ENCODE measurements at regions not wholly inside any gene's neighbourhood (a gene's known extent, or its start where the extent isn't known, plus 50 kb on each side); places are given as distances from the start of the nearest gene placed in this dataset.
"Not testable (repeated sequence)": the region's sequence is repeated elsewhere in the genome, so short reads cannot be mapped to it uniquely, and the experiment has no call there.

DNA sequence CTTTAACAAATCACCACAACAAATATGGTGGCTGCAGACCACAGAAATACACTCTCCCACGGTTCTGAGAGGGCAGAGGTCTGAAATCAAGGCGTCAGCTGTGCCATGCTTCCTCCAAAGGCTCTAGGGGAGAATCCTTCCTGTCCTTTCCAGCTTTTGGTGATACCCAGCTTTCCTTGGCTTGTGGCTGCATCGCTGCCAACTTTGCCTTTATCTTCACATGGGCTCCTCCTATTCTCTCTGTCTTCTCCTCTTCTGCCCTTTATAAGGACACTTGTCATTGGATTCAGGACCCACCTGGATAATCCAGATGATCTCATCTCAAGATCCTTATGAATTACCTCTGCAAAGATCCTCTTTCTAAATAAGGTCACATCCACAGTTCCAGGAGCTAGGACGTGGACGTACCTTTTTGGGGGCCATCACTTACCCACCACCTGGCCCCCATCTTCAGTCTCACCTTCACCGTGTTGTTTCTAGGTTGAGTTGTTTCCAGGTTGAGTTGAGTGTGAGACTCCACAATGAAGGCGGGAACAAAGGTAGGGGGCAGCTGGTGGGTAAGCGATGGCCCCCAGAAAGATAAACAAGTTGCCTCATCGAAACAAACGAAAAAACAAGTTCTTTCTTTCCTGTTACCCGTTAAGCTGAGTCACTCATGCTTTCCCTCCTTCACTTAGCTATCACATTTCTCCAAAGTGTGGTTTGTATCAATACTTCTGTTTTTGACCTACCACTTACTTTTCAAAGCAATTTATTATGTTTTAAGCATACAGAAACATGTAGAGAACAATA lies 68.9 kb upstream of the SLC22A16 start:
- ChIA-PET CTCF (interaction anchor here (0.6 to 1.7 kb wide), 2 partner anchors 9 to 1225 kb away, joined by 3 to 5 read pairs; no protein-coding TSS in a partner anchor), POLR2A (no interaction called here)
- no peak for DNase-seq
- peaks cover 2% of the 10 kb centered on the region for H3K9me3 Mint-ChIP-seq
- no peak overlapping the region for H3K4me3 Mint-ChIP-seq
- peaks cover 2% of the 10 kb centered on the region for H3K36me3 Mint-ChIP-seq (ENCODE audit: low read depth)
- peaks cover 11% of the 10 kb centered on the region for H3K4me1 Mint-ChIP-seq
- H3K27me3 Mint-ChIP-seq, result peaks cover 5% of the 10 kb centered on the region
- H3K27ac Mint-ChIP-seq, result no peak overlapping the region

GRCh38 chr6:110544472-110544871 lies 68.1 kb upstream of the SLC22A16 start:
- H3K9me3 Mint-ChIP-seq, result peaks cover 4% of the 10 kb centered on the region
- no peak for DNase-seq
- ChIA-PET POLR2A (no interaction called here), CTCF (no interaction called here)
- no peak overlapping the region for H3K4me3 Mint-ChIP-seq
- H3K4me1 Mint-ChIP-seq, result peaks cover 11% of the 10 kb centered on the region
- H3K27me3 Mint-ChIP-seq, result peaks cover 5% of the 10 kb centered on the region
- peaks cover 2% of the 10 kb centered on the region for H3K36me3 Mint-ChIP-seq (ENCODE audit: low read depth)
- H3K27ac Mint-ChIP-seq, result peak overlapping the region; percentile 61

GRCh38 chr6:110543106-110543505 lies 66.7 kb upstream of the SLC22A16 start:
- peaks cover 2% of the 10 kb centered on the region for H3K36me3 Mint-ChIP-seq (ENCODE audit: low read depth)
- ChIA-PET POLR2A (no interaction called here), CTCF (no interaction called here)
- no peak overlapping the region for H3K27ac Mint-ChIP-seq
- peaks cover 5% of the 10 kb centered on the region for H3K27me3 Mint-ChIP-seq
- DNase-seq, result no peak
- peaks cover 12% of the 10 kb centered on the region for H3K4me1 Mint-ChIP-seq
- peaks cover 7% of the 10 kb centered on the region for H3K9me3 Mint-ChIP-seq
- H3K4me3 Mint-ChIP-seq, result no peak overlapping the region

DNA sequence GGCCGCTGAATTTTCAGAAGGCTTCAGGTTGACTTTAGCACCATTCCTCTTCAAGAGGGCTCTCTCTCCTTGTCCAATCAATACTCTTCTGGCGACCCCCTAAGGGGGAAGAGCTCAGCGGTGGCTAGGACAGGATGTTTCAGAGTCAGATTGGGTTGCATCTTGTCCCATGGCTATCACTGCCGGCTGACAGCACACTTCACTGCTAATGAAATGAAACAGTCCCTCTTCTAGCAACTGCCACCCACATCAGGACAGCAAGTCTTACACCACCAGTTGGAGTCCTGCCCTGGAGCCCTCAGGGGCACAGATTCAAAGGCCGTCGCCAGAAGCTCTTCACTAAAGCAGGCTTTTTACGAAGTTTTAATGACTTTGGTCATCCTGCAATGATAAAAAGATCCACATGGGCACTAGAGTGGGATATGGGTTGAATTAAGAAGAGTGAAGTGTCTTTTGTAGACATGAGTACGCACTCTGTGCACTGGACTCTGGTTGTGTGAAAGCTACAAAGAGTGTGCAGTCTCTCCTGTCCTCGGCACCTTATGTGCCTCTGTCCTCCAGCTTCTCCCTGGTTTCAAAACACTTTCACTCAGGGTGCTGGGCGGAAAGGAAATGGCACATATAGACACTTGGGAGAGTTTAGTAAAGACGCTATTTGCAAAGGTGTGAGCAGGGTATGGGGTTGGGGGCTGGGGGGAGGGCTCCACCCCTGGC lies 66.1 kb upstream of the SLC22A16 start:
- Mint-ChIP-seq H3K27ac (no peak overlapping the region), H3K27me3 (peaks cover 5% of the 10 kb centered on the region), H3K36me3 (ENCODE audit: low read depth) (peaks cover 2% of the 10 kb centered on the region), H3K4me3 (no peak overlapping the region), H3K4me1 (peaks cover 17% of the 10 kb centered on the region), H3K9me3 (peaks cover 7% of the 10 kb centered on the region)
- CTCF ChIA-PET, result no interaction called here
- POLR2A ChIA-PET, result no interaction called here
- DNase-seq, result no peak

- POLR2A ChIA-PET, result no interaction called here
- no peak overlapping the region for H3K27ac Mint-ChIP-seq
- H3K27me3 Mint-ChIP-seq, result peaks cover 5% of the 10 kb centered on the region
- CTCF ChIA-PET, result no interaction called here
- no peak for DNase-seq
- H3K4me1 Mint-ChIP-seq, result peaks cover 20% of the 10 kb centered on the region
- H3K36me3 Mint-ChIP-seq (ENCODE audit: low read depth), result peaks cover 2% of the 10 kb centered on the region
- no peak overlapping the region for H3K4me3 Mint-ChIP-seq
- H3K9me3 Mint-ChIP-seq, result peaks cover 7% of the 10 kb centered on the region
Observed at GRCh38 chr6:110541701-110542309, 65.4 kb upstream of the SLC22A16 start.

- H3K4me3 Mint-ChIP-seq; DNase-seq; H3K36me3 Mint-ChIP-seq (ENCODE audit: low read depth); H3K9me3 Mint-ChIP-seq; H3K27ac Mint-ChIP-seq; H3K27me3 Mint-ChIP-seq; POLR2A ChIA-PET: not testable (repeated sequence)
- CTCF ChIA-PET, result interaction anchor here (0.6 to 2.4 kb wide), 5 partner anchors 11 to 339 kb away, joined by 3 to 5 read pairs (median 4); no protein-coding TSS in a partner anchor
- H3K4me1 Mint-ChIP-seq, result peaks cover 20% of the 10 kb centered on the region
Observed at GRCh38 chr6:110539277-110540019, 63.0 kb upstream of the SLC22A16 start.

DNA sequence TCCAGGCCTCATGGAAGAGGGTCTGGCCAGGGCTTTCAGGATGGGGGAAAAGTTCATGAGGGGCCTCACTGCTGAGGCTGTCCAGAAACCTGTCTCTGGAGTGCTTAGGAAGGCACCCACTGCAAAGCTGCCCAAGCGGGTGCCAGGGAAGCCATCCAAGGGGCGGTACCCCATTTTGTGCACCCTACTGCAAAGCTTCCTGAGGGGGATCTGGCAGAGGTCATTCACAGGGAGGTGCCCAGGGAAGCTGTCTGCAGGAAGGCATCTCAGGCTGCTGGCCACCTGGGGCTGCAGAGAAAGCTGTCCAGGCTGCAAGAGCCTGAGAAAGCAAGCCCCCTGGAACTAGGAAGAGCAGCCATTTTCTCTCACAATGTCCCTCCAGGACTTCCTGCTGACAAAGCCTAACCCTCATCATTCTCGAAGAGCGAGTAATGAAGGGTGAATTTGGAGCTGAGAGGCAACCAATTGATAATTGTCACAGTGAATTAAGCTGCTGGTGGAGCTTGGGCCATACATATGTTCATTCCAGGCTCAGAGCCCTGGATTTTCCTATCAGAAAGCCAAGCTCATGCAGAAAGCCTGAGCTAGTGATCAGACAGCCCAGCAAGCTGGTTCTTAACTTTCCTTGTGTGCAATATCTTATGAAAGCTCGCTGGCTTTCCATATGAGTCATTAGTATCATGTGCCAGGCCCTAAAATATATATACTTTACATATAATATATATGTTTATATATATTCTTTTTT lies 62.2 kb upstream of the SLC22A16 start:
- ChIA-PET POLR2A (no interaction called here), CTCF (interaction anchor here (1.0 to 2.4 kb wide), 4 partner anchors 10 to 406 kb away, joined by 3 to 5 read pairs (median 4); no protein-coding TSS in a partner anchor)
- H3K27me3 Mint-ChIP-seq, result no peaks in the 10 kb centered on the region
- H3K36me3 Mint-ChIP-seq (ENCODE audit: low read depth), result no peaks in the 10 kb centered on the region
- H3K4me1 Mint-ChIP-seq, result peaks cover 21% of the 10 kb centered on the region
- peaks cover 9% of the 10 kb centered on the region for H3K9me3 Mint-ChIP-seq
- no peak overlapping the region for H3K4me3 Mint-ChIP-seq
- DNase-seq, result no peak
- H3K27ac Mint-ChIP-seq, result no peak overlapping the region

DNA sequence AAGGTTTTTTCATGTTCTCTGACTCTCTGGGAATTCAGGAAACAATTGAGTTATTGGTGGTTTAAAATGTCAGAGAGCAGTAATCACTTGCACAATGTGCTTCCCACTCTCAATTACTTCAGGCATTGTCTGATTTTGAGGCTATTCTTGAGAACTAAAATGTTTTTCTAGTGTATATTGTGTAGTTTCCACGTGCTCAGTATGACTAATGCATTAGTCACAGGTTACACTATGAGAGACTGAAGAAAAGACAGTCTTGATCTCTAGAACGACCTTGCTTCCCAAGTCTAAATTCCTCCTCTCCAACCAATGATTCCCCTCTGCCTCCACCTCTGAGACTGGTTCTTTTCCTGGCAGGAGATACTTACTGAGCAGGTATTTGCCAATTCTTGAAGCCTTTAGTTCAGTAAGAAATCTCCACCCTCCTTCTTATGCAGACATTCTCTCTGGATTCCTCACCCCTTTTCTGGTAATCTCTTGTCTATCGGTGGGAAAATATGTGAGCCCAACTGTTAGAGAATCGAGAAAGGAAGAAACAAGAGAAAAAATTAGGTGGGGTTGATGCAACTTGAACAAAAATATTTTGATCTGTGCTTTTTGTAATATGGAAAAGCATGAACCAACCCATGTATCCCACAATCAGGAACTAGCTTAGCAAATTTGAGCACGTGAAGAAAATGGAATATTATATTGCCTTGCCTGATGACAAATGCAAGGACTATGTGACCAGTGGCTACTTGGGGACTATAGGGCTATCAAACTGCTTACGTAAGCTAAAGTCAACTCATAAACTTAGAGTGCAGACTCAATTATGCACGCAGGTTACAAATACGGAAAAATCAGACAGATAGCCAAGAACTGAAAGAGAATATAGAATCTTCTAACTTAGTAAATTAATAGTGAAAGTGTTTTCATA lies 61.1 kb upstream of the SLC22A16 start:
- Mint-ChIP-seq H3K9me3 (peaks cover 9% of the 10 kb centered on the region), H3K4me1 (peaks cover 18% of the 10 kb centered on the region), H3K4me3 (no peak overlapping the region), H3K27ac (no peak overlapping the region), H3K36me3 (ENCODE audit: low read depth) (no peaks in the 10 kb centered on the region), H3K27me3 (no peaks in the 10 kb centered on the region)
- no peak for DNase-seq
- ChIA-PET POLR2A (no interaction called here), CTCF (interaction anchor here (1.1 to 2.4 kb wide), 2 partner anchors 9 to 407 kb away, joined by 3 to 5 read pairs; no protein-coding TSS in a partner anchor)

DNA sequence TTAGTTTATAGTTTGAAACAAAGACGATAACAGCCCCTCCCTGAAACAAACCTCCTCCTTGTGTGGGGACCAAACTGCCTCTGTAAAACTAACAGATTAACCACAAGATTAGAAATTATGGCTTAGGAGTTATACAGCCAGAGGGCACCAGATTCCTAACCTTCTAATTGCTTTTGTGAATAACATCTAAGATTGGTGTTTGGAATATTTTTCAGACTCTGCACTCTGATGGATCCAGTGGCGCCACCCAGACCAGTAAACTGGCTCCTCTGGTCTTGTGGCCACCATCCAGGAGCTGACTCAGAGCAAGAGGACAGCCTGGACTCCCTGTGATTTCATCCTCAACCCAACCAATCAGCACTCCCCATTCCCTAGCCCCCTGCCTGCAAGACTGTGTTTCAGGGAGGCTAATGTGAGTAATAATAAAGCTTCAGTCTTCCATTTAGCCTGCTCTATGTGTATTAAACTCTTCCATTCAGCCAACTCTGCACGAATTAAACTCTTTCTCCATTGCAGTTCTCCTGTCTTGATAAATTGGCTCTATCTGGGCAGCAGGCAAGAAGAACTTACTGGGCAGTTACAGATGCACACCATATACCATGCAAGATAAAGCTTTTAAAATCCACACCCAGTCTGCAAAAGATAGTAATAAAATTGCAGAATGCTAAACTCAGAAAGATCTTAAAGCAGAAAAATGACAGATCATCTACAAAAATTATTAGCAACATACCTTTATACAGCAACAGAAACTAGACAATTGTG lies 58.5 kb upstream of the SLC22A16 start:
- Mint-ChIP-seq H3K4me3 (no peak overlapping the region), H3K9me3 (peaks cover 9% of the 10 kb centered on the region), H3K36me3 (ENCODE audit: low read depth) (no peaks in the 10 kb centered on the region), H3K27me3 (no peaks in the 10 kb centered on the region), H3K27ac (no peak overlapping the region), H3K4me1 (peaks cover 18% of the 10 kb centered on the region)
- ChIA-PET POLR2A (no interaction called here), CTCF (no interaction called here)
- no peak for DNase-seq

DNA sequence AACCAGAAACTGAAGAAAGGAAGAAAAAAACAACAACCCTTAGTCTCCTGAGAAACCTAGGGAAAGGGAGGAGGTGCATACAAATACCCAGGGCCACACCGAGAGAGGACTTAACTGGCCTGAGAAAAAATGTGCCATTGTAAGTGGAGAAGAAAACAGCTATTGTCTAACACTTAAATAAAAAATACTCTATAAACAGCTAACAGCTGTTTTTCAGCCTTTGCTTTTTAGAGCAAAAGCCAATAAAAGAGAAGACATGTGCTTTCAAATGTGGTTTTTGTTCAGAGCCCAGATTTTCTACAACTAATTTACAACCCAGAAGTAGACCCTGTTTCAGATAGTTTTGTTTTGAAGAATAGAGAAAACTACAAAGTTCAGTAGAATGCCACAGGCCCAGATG lies 56.0 kb upstream of the SLC22A16 start:
- no peak for DNase-seq
- Mint-ChIP-seq H3K9me3 (peaks cover 4% of the 10 kb centered on the region), H3K4me1 (peaks cover 25% of the 10 kb centered on the region), H3K4me3 (no peak overlapping the region), H3K27ac (no peak overlapping the region), H3K27me3 (no peaks in the 10 kb centered on the region), H3K36me3 (ENCODE audit: low read depth) (no peaks in the 10 kb centered on the region)
- CTCF ChIA-PET, result interaction anchor here (2.1 kb wide), 1 partner anchor 87 kb away, joined by 5 read pairs; no protein-coding TSS in a partner anchor
- POLR2A ChIA-PET, result no interaction called here

DNA sequence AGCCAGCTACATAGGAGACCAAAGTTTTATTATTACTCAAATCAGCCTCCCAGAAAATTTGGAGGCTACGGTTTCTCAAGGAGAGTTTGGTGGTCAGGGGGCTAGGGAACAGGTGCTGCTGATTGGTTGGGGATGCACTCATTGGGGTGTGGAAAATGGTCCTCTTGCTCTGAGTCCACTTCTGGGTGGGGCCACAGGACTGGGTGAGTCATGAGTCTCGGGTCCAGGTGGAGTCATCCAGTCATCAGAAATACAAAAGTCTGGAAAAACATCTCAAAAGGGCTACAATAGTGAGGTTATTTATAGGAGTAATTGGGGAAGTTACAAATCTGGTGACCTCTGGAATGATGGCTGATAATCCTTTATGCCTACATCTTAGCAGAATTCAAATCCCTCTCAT lies 54.3 kb upstream of the SLC22A16 start:
- ChIA-PET CTCF (no interaction called here), POLR2A (no interaction called here)
- H3K9me3 Mint-ChIP-seq, result peaks cover 4% of the 10 kb centered on the region
- no peak overlapping the region for H3K27ac Mint-ChIP-seq
- H3K36me3 Mint-ChIP-seq (ENCODE audit: low read depth), result no peaks in the 10 kb centered on the region
- peaks cover 22% of the 10 kb centered on the region for H3K4me1 Mint-ChIP-seq
- no peak overlapping the region for H3K4me3 Mint-ChIP-seq
- no peaks in the 10 kb centered on the region for H3K27me3 Mint-ChIP-seq
- no peak for DNase-seq

All from activated CD4-positive, alpha-beta T cell treated with anti-CD3 and anti-CD28 coated beads, Interleukin-2, amount 10 ng/mL, durations not matched to agents 7 days and 5 days (primary cell).